Cardiac fibroblast (primary cell): ENCODE measurements at regions not wholly inside any gene's neighbourhood (a gene's known extent, or its start where the extent isn't known, plus 50 kb on each side); places are given as distances from the start of the nearest gene placed in this dataset.

Source experiments
- DNase-seq, 2 donors: peaks; one replicate each; pipeline versions ENCODE4 v3.0.0 to v3.0.0-alpha.2; 2010; ENCODE audit warnings: low read depth in 2 of 2
- H3K4me3 ChIP-seq, 2 donors: replicated peaks in 1 of 2; 1 replicate in 1 of 2; 2 replicates in 1 of 2; pipeline ENCODE4 v1.5.1; 2011; ENCODE audit warnings: low read depth in 2 of 2, low read length in 2 of 2, mild to moderate bottlenecking in 2 of 2, moderate library complexity in 1 of 2
- TF ChIP-seq, protein P1 (sequence below): IDR thresholded peaks from one replicate; pipeline ENCODE4 v1.5.1; 2011; ENCODE audit warnings: low read depth, mild to moderate bottlenecking, low read length, inconsistent platforms

DNA sequence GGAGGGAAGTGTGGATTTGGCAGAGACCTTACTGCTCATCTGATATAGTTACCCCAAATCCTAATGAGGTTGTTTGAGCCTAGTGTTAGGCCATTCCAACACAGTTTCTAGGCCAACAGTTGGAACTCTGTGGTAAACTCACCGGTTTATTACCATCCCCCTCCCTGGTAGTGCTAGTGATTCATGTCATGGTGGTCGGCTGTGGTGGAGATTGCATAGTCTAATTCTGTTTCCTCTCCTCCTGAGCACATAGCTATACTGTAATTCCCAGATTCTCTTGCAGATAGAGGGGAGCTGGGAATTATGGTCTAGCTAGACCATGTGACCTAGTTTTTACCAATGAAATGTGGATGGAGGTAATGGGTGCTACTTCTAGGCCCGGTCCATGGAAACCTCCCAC is 123.7 kb upstream of the KIF26B start:
- DNase-seq, result no peak
- TF ChIP-seq, protein P1, sequence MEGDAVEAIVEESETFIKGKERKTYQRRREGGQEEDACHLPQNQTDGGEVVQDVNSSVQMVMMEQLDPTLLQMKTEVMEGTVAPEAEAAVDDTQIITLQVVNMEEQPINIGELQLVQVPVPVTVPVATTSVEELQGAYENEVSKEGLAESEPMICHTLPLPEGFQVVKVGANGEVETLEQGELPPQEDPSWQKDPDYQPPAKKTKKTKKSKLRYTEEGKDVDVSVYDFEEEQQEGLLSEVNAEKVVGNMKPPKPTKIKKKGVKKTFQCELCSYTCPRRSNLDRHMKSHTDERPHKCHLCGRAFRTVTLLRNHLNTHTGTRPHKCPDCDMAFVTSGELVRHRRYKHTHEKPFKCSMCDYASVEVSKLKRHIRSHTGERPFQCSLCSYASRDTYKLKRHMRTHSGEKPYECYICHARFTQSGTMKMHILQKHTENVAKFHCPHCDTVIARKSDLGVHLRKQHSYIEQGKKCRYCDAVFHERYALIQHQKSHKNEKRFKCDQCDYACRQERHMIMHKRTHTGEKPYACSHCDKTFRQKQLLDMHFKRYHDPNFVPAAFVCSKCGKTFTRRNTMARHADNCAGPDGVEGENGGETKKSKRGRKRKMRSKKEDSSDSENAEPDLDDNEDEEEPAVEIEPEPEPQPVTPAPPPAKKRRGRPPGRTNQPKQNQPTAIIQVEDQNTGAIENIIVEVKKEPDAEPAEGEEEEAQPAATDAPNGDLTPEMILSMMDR, result no peak
- no peak overlapping the region for H3K4me3 ChIP-seq

DNA sequence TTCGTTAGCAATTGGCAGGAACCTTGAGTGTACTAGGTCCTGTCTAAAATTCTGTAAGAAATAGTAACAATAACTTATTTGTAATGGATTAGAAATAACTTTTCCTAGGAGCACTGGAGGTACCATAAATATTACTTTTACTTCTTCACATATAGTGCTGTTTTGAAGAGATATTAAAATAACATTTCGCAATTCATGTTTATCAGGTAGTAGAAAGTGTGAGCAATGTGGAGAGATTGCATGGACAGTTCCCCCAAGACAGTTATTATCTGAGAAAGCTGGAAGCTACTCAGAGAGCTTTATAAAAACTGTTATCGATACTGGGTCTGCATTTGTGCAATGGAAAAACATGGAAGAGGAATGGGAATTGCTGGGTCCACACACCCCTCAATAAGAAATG is 128.5 kb upstream of the KIF26B start:
- TF ChIP-seq, protein P1, result no peak
- DNase-seq, result no peak
- H3K4me3 ChIP-seq, result no peak overlapping the region

DNA sequence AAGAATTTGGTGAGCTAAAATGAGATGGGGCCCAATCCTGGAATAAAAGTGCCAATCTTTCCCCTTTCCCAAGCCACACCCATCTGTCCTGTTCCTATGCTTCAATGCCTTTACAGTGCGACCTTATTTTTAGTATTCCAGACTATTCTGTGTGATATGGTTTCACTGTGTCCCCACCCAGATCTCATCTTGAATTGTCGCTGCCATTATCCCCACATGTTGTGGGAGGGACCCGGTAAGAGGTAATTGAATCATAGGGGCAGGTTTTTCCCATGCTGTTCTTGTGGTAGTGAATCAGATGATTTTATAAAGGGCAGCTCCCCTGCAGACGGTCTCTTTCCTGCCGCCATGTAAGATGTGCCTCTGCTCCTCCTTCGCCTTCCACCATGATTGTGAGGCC is 129.3 kb upstream of the KIF26B start:
- no peak for DNase-seq
- no peak overlapping the region for H3K4me3 ChIP-seq
- TF ChIP-seq, protein P1, result no peak

DNA sequence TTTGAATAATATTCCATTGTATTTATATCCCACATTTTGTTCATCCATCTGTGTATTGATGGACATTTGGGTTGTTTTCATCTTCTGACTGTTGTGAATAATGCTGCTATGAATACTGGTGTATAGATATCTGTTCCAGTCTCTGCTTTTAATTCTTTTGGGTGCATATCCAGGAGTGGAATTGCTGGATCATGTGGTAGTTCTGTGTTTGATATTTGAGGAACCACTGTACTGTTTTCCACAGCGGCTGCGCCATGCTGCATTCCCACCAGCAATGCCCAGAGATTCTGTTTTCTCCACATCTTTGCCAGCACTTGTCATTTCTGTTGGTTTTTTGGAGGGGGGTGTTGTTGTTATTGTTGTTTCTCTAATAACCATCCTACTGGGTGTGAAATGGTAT is 131.6 kb upstream of the KIF26B start:
- no peak overlapping the region for H3K4me3 ChIP-seq
- TF ChIP-seq, protein P1, result no peak
- DNase-seq, result no peak

DNA sequence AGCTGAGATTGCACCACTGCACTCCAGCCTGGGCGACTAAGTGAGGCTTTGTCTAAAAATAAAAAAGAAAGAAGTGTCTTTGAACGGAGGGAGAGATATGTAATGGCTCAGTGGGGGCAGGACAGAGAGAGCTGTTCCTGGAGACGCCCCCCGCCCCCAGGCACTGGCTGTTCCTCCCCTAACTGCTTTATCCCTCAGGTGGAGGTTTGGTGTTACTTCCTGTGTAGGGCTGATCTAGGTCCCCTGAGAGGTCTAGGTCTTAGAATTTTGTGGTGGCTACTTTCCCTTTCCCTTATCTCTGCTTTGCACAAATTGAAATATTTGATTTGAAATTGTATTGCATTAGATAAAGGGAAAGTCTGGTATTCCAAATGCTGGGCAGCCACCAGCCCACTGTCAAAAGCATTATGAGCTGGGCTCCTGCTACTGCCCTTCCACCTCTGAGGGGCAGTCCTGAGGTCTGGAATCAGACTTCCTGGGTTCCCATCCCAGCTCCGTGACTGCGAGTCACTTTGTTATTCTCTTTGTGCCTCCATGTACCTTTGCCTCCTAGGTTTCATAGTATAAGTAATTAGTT is 134.8 kb upstream of the KIF26B start:
- no peak for DNase-seq
- TF ChIP-seq, protein P1, result no peak
- H3K4me3 ChIP-seq, result no peak overlapping the region

DNA sequence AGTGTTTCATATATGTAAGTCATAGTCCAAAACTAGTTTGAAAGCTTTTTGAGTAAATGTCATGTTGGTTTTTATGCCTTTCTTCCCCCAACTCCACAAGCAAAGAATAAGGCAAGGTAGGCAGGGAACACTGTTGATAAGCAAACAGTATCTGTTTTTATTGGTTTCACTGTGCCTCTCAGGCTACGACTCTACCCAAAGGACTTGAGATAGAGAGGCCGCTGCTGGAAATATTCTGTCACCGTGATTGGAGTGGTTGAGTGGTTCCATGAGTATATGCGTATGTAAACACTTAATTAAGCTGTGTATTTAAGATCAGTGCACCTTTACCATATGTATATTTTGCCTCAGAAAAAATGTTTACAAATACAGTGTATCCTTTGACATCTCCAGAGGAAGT is 138.1 kb upstream of the KIF26B start:
- TF ChIP-seq, protein P1, result no peak
- DNase-seq, result no peak
- no peak overlapping the region for H3K4me3 ChIP-seq

DNA sequence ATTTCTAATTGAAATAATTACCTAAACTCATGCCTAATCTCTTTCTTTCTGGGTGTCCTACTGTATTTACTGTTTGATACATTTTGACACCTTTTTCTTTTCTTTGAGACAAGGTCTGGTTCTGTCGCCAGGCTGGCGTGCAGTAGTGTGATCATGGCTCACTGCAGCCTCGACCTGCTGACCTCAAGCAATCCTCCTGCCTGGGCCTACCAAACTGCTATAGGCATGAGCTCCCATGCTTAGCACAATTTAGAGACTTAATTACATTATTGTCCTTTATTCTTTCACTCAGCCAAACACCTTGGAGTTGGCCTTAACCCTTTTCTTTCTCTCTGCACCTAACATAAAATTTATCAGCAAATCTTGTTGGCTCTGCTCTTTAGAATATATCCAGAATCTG is 139.8 kb upstream of the KIF26B start:
- H3K4me3 ChIP-seq, result no peak overlapping the region
- DNase-seq, result no peak
- TF ChIP-seq, protein P1, result no peak
